IPS-18c (cell line): ENCODE measurements at regions not wholly inside any gene's neighbourhood (a gene's known extent, or its start where the extent isn't known, plus 50 kb on each side); places are given as distances from the start of the nearest gene placed in this dataset.
"Not testable (repeated sequence)": the region's sequence is repeated elsewhere in the genome, so short reads cannot be mapped to it uniquely, and the experiment has no call there.

ENCODE experiments used
- H3K4me3 ChIP-seq: 2 replicates; pipeline ENCODE4 v1.7.0; 2013; ENCODE audit warnings: low read depth, mild to moderate bottlenecking, low read length, moderate library complexity; ENCODE audit not compliant: insufficient read depth
- H3K9me3 ChIP-seq: one replicate; pipeline ENCODE4 v1.6.1; 2013; ENCODE audit warnings: mild to moderate bottlenecking, low read length, moderate library complexity; ENCODE audit not compliant: control insufficient read depth, insufficient read depth

- no peak overlapping the region for H3K4me3 ChIP-seq
- no peaks in the 10 kb centered on the region for H3K9me3 ChIP-seq
These were observed 366.8 kb upstream of the MIS18BP1 start for GRCh38 chr14:45619831-45620230.

GRCh38 chr14:45610318-45610717, 357.3 kb upstream of the MIS18BP1 start:
- no peaks in the 10 kb centered on the region for H3K9me3 ChIP-seq
- H3K4me3 ChIP-seq = no peak overlapping the region

- no peaks in the 10 kb centered on the region for H3K9me3 ChIP-seq
- H3K4me3 ChIP-seq = no peak overlapping the region
These were observed 334.1 kb upstream of the MIS18BP1 start for GRCh38 chr14:45587142-45587541.

GRCh38 chr14:45559626-45560025, 306.6 kb upstream of the MIS18BP1 start:
- H3K4me3 ChIP-seq = no peak overlapping the region

GRCh38 chr14:45558183-45558582, 305.2 kb upstream of the MIS18BP1 start:
- Histone ChIP-seq H3K4me3 (no peak overlapping the region), H3K9me3 (no peaks in the 10 kb centered on the region)

More at GRCh38 chr14:45559626-45560025, 306.6 kb upstream of the MIS18BP1 start:
- H3K9me3 ChIP-seq = no peaks in the 10 kb centered on the region

- H3K4me3 ChIP-seq = no peak overlapping the region
- no peaks in the 10 kb centered on the region for H3K9me3 ChIP-seq
These were observed 301.0 kb upstream of the MIS18BP1 start for GRCh38 chr14:45553981-45554380.

GRCh38 chr14:45551240-45551820, 298.3 kb upstream of the MIS18BP1 start:
- H3K9me3 ChIP-seq = not testable (repeated sequence)
- peak overlapping the region; percentile 44 for H3K4me3 ChIP-seq

- Histone ChIP-seq H3K9me3 (no peaks in the 10 kb centered on the region), H3K4me3 (no peak overlapping the region)
These were observed 278.0 kb upstream of the MIS18BP1 start for GRCh38 chr14:45531022-45531421.

GRCh38 chr14:45526715-45527549, 273.9 kb upstream of the MIS18BP1 start:
- Histone ChIP-seq H3K9me3 (no peaks in the 10 kb centered on the region), H3K4me3 (no peak overlapping the region)

GRCh38 chr14:45519766-45520165, 266.8 kb upstream of the MIS18BP1 start:
- H3K9me3 ChIP-seq = no peaks in the 10 kb centered on the region
- H3K4me3 ChIP-seq = no peak overlapping the region

GRCh38 chr14:45492876-45493275, 239.9 kb upstream of the MIS18BP1 start:
- no peaks in the 10 kb centered on the region for H3K9me3 ChIP-seq

GRCh38 chr14:45491914-45492313, 238.9 kb upstream of the MIS18BP1 start:
- no peaks in the 10 kb centered on the region for H3K9me3 ChIP-seq
- H3K4me3 ChIP-seq = no peak overlapping the region

More at GRCh38 chr14:45492876-45493275, 239.9 kb upstream of the MIS18BP1 start:
- H3K4me3 ChIP-seq = no peak overlapping the region

- H3K4me3 ChIP-seq = no peak overlapping the region
- peaks cover 6% of the 10 kb centered on the region for H3K9me3 ChIP-seq
These were observed 233.6 kb upstream of the MIS18BP1 start for GRCh38 chr14:45486599-45486998.

GRCh38 chr14:45467023-45467422, 214.0 kb upstream of the MIS18BP1 start:
- H3K9me3 ChIP-seq = no peaks in the 10 kb centered on the region
- H3K4me3 ChIP-seq = no peak overlapping the region

GRCh38 chr14:45434221-45434620, 181.2 kb upstream of the MIS18BP1 start:
- Histone ChIP-seq H3K4me3 (no peak overlapping the region), H3K9me3 (no peaks in the 10 kb centered on the region)

- no peaks in the 10 kb centered on the region for H3K9me3 ChIP-seq
- no peak overlapping the region for H3K4me3 ChIP-seq
These were observed 173.8 kb upstream of the MIS18BP1 start for GRCh38 chr14:45426685-45427282.

- no peak overlapping the region for H3K4me3 ChIP-seq
- H3K9me3 ChIP-seq = no peaks in the 10 kb centered on the region
These were observed 153.9 kb upstream of the MIS18BP1 start for GRCh38 chr14:45406942-45407341.
